Left lung (tissue), 4 donors: ENCODE measurements at regions not wholly inside any gene's neighbourhood (a gene's known extent, or its start where the extent isn't known, plus 50 kb on each side); places are given as distances from the start of the nearest gene placed in this dataset.

Experiments
- ATAC-seq: fragments of 200-7000 bp; cut with Tn5 transposase; one replicate; pipeline ENCODE4 v1.9.1; 2020; ENCODE audit warnings: moderate library complexity
- DNase-seq, 4 donors: peaks; one replicate each; pipeline ENCODE4 v3.0.0-alpha.2; 2013 to 2020
- H3K27ac ChIP-seq, 2 donors: fragments of 200-600 bp; sonication (generic) in 1 of 2; one replicate each; pipeline versions ENCODE4 v1.5.0 to v1.8.0; 2020 to 2021
- H3K27me3 ChIP-seq, 2 donors: fragments of 200-600 bp; sonication (generic) in 1 of 2; one replicate each; pipeline versions ENCODE4 v1.5.0 to v1.8.0; 2020 to 2021
- H3K36me3 ChIP-seq, 2 donors: fragments of 200-600 bp; sonication (generic) in 1 of 2; one replicate each; pipeline versions ENCODE4 v1.5.0 to v1.8.0; 2020 to 2021
- H3K4me1 ChIP-seq, 2 donors: fragments of 200-600 bp; one replicate each; pipeline ENCODE4 v1.8.0; 2021
- H3K4me3 ChIP-seq, 2 donors: fragments of 200-600 bp; sonication (generic) in 1 of 2; one replicate each; pipeline versions ENCODE4 v1.5.0 to v1.8.0; 2020 to 2021; ENCODE audit warnings: mild to moderate bottlenecking in 1 of 2
- H3K9me3 ChIP-seq, 2 donors: fragments of 200-600 bp; sonication (generic) in 1 of 2; one replicate each; pipeline versions ENCODE4 v1.5.0 to v1.8.0; 2020 to 2021
- CTCF ChIP-seq, 2 donors: fragments of 200-600 bp; sonication (generic) in 1 of 2; IDR thresholded peaks; one replicate each; pipeline versions ENCODE4 v1.5.0 to v1.8.0; 2021; ENCODE audit warnings: antibody characterized with exemption in 2 of 2
- intact Hi-C, 2 donors: fragments of 100-400 bp; cut with DNase I; formaldehyde crosslinking; loops; one replicate each; pipeline versions ENCODE4 v1.11.2 to v1.14.2; 2022
- donor health status: DM: no; HTN: yes; CAD: no.
- donor health status: DM: no; HTN: no; CAD: no.

- no peak for DNase-seq
- H3K4me1 ChIP-seq = peaks cover 0 to 3% of the 10 kb centered on the region in 2 donors
- no peak for TF ChIP-seq CTCF (IDR thresholded peaks at IDR 0.05)
- intact Hi-C loops = no loop called here
- no peak overlapping the region for H3K27ac ChIP-seq
- ATAC-seq = no peak
- no peaks in the 10 kb centered on the region for H3K36me3 ChIP-seq
- H3K9me3 ChIP-seq = no peaks in the 10 kb centered on the region
- no peak overlapping the region for H3K4me3 ChIP-seq
- no peaks in the 10 kb centered on the region for H3K27me3 ChIP-seq
Measured at GRCh38 chr13:46963904-46964303, 67.1 kb upstream of the HTR2A start.

- no peaks in the 10 kb centered on the region for H3K9me3 ChIP-seq
- intact Hi-C loops = no loop called here
- ATAC-seq (no peak), DNase-seq (no peak)
- peaks cover 0 to 3% of the 10 kb centered on the region in 2 donors for H3K4me1 ChIP-seq
- no peaks in the 10 kb centered on the region for H3K27me3 ChIP-seq
- H3K36me3 ChIP-seq = no peaks in the 10 kb centered on the region
- TF ChIP-seq CTCF (IDR thresholded peaks at IDR 0.05) = no peak
- no peak overlapping the region for H3K27ac ChIP-seq
- H3K4me3 ChIP-seq = no peak overlapping the region
Measured at GRCh38 chr13:46962281-46962941, 65.6 kb upstream of the HTR2A start.

- Histone ChIP-seq H3K4me3 (no peak overlapping the region), H3K27me3 (no peaks in the 10 kb centered on the region), H3K36me3 (no peaks in the 10 kb centered on the region), H3K4me1 (peaks cover 0 to 3% of the 10 kb centered on the region in 2 donors), H3K27ac (no peak overlapping the region), H3K9me3 (no peaks in the 10 kb centered on the region)
- TF ChIP-seq CTCF (IDR thresholded peaks at IDR 0.05) = no peak
- ATAC-seq = peak; percentile 81
- intact Hi-C loops = no loop called here
- DNase-seq = no peak
Measured at GRCh38 chr13:46961719-46962118, 64.9 kb upstream of the HTR2A start.

- Histone ChIP-seq H3K27me3 (no peaks in the 10 kb centered on the region), H3K4me3 (no peak overlapping the region), H3K27ac (no peak overlapping the region), H3K9me3 (no peaks in the 10 kb centered on the region), H3K4me1 (no peaks in the 10 kb centered on the region), H3K36me3 (no peaks in the 10 kb centered on the region)
- intact Hi-C loops = no loop called here
- ATAC-seq (no peak), DNase-seq (no peak)
- no peak for TF ChIP-seq CTCF (IDR thresholded peaks at IDR 0.05)
Measured at GRCh38 chr13:46953941-46954340, 57.1 kb upstream of the HTR2A start.

- ATAC-seq = no peak
- TF ChIP-seq CTCF (IDR thresholded peaks at IDR 0.05) = no peak
- intact Hi-C loops = no loop called here
Measured at GRCh38 chr13:46953331-46953730, 56.5 kb upstream of the HTR2A start.

More at GRCh38 chr13:46953331-46953730, 56.5 kb upstream of the HTR2A start:
- H3K36me3 ChIP-seq = no peaks in the 10 kb centered on the region
- H3K27me3 ChIP-seq = no peaks in the 10 kb centered on the region
- H3K27ac ChIP-seq = no peak overlapping the region
- no peak for DNase-seq
- no peaks in the 10 kb centered on the region for H3K4me1 ChIP-seq
- H3K4me3 ChIP-seq = no peak overlapping the region
- H3K9me3 ChIP-seq = no peaks in the 10 kb centered on the region
